ENCODE measurements at regions not wholly inside any gene's neighbourhood (a gene's known extent, or its start where the extent isn't known, plus 50 kb on each side); places are given as distances from the start of the nearest gene placed in this dataset.

- H3F3A ChIP-seq (ENCODE audit: insufficient read depth), result no peaks in the 10 kb centered on the region
- H3K9me2 ChIP-seq (ENCODE audit: insufficient read depth), result no peaks in the 10 kb centered on the region
- H3K4me3 ChIP-seq, result no peak overlapping the region
- DNase-seq, result no peak
- in situ Hi-C loops (cut with MboI), result no loop called here
- no peak for TF ChIP-seq EZH2phosphoT487 (IDR thresholded peaks at IDR 0.05; ENCODE audit: insufficient read depth, low read depth)
- no peak for TF ChIP-seq EZH2 (IDR thresholded peaks at IDR 0.05; ENCODE audit: insufficient read depth, poor library complexity, severe bottlenecking)
- H4K20me1 ChIP-seq (ENCODE audit: insufficient read depth), result no peaks in the 10 kb centered on the region; the same call in 1 of the 2 replicates
- H3K36me3 ChIP-seq (ENCODE audit: low read depth), result no peaks in the 10 kb centered on the region
- H3K4me1 ChIP-seq (ENCODE audit: insufficient read depth), result no peaks in the 10 kb centered on the region
- H3K27me3 ChIP-seq (replicated peaks; ENCODE audit: insufficient read depth), result 0 out of 2 replicates have a peak, but pooled peaks cover 4% of the 10 kb centered on the region
- H3K27ac ChIP-seq, result no peak overlapping the region
- H3K9me3 ChIP-seq (ENCODE audit: low read depth), result no peaks in the 10 kb centered on the region
- 80 to 85% methylated on average over 13 of the region's 13 CpGs for WGBS, 2 experiments (ENCODE audit: low coverage in 1 of 2, low lambda C conversion rate in 2 of 2, missing lambda C conversion rate in 2 of 2)
- H3K79me2 ChIP-seq (ENCODE audit: insufficient read depth), result no peaks in the 10 kb centered on the region
- H2AFZ ChIP-seq, result no peak overlapping the region
- H3K4me2 ChIP-seq (ENCODE audit: unreplicated experiment), result no peak overlapping the region
- no peak overlapping the region for H3K9ac ChIP-seq
Measured at GRCh38 chr9:2281031-2281802, 266.1 kb downstream of the SMARCA2 start.

DNA sequence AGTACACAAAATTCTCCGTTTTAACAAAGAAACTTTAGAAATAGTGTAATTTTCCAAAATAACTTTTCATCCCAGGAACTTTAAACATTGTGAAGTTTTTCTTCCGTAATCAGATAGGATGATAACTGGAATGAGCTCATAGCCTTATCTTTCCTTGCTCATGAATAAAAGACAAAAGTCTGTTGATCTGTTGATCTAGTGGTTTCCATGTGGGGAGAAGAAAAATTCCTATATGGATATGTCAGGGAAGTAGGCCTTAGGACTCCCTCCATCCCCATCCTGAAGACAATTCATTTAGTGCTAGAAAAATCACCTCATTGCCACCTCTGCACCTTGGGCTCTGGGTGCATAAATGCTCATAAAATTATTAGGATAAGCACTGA is 266.6 kb downstream of the SMARCA2 start:
- in situ Hi-C loops (cut with MboI), result no loop called here
- TF ChIP-seq EZH2phosphoT487 (IDR thresholded peaks at IDR 0.05; ENCODE audit: insufficient read depth, low read depth) (no peak), EZH2 (IDR thresholded peaks at IDR 0.05; ENCODE audit: insufficient read depth, poor library complexity, severe bottlenecking) (no peak)
- Histone ChIP-seq H2AFZ (no peak overlapping the region), H3F3A (ENCODE audit: insufficient read depth) (no peaks in the 10 kb centered on the region), H3K4me1 (ENCODE audit: insufficient read depth) (no peaks in the 10 kb centered on the region), H3K9ac (no peak overlapping the region), H3K9me2 (ENCODE audit: insufficient read depth) (no peaks in the 10 kb centered on the region), H4K20me1 (ENCODE audit: insufficient read depth) (no peaks in the 10 kb centered on the region; the same call in 1 of the 2 replicates), H3K27me3 (replicated peaks; ENCODE audit: insufficient read depth) (0 out of 2 replicates have a peak, but pooled peaks cover 4% of the 10 kb centered on the region), H3K4me3 (no peak overlapping the region), H3K27ac (no peak overlapping the region), H3K36me3 (ENCODE audit: low read depth) (no peaks in the 10 kb centered on the region), H3K9me3 (ENCODE audit: low read depth) (no peaks in the 10 kb centered on the region), H3K4me2 (ENCODE audit: unreplicated experiment) (no peak overlapping the region), H3K79me2 (ENCODE audit: insufficient read depth) (no peaks in the 10 kb centered on the region)
- WGBS, 2 experiments (ENCODE audit: low coverage in 1 of 2, low lambda C conversion rate in 2 of 2, missing lambda C conversion rate in 2 of 2), result 68 to 71% methylated on average over 2 of the region's 2 CpGs
- DNase-seq, result no peak

DNA sequence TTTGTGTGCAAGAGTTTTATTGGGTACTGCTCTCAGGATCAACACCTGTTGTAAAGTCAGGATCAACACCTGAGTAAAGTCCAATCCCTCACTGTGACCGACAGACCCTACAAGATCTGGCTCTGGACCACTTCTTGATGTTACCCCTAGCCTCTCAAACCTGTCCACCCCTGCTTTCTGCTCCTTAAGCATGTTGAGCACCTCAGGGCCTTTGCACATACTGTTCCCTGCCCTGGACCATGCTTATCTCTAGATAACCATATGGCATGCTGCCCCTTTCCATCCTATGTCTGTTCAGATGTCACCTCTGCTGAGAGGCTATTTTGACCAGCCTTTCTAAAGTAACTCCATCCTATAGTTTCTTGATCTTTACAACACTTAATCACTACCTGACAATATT is 269.6 kb downstream of the SMARCA2 start:
- Histone ChIP-seq H3F3A (ENCODE audit: insufficient read depth) (no peaks in the 10 kb centered on the region), H3K27ac (no peak overlapping the region), H3K9me3 (ENCODE audit: low read depth) (no peaks in the 10 kb centered on the region), H3K36me3 (ENCODE audit: low read depth) (no peaks in the 10 kb centered on the region), H3K9me2 (ENCODE audit: insufficient read depth) (no peaks in the 10 kb centered on the region), H3K4me3 (no peak overlapping the region), H3K9ac (no peak overlapping the region), H4K20me1 (ENCODE audit: insufficient read depth) (no peaks in the 10 kb centered on the region; the same call in 1 of the 2 replicates), H2AFZ (no peak overlapping the region), H3K4me1 (ENCODE audit: insufficient read depth) (no peaks in the 10 kb centered on the region), H3K79me2 (ENCODE audit: insufficient read depth) (no peaks in the 10 kb centered on the region), H3K4me2 (ENCODE audit: unreplicated experiment) (no peak overlapping the region), H3K27me3 (replicated peaks; ENCODE audit: insufficient read depth) (0 out of 2 replicates have a peak, but pooled peaks cover 4% of the 10 kb centered on the region)
- WGBS, 2 experiments (ENCODE audit: low coverage in 1 of 2, low lambda C conversion rate in 2 of 2, missing lambda C conversion rate in 2 of 2), result 17 to 38% methylated on average over 1 of the region's 1 CpG
- in situ Hi-C loops (cut with MboI), result no loop called here
- no peak for DNase-seq
- TF ChIP-seq EZH2 (IDR thresholded peaks at IDR 0.05; ENCODE audit: insufficient read depth, poor library complexity, severe bottlenecking) (no peak), EZH2phosphoT487 (IDR thresholded peaks at IDR 0.05; ENCODE audit: insufficient read depth, low read depth) (no peak)

DNA sequence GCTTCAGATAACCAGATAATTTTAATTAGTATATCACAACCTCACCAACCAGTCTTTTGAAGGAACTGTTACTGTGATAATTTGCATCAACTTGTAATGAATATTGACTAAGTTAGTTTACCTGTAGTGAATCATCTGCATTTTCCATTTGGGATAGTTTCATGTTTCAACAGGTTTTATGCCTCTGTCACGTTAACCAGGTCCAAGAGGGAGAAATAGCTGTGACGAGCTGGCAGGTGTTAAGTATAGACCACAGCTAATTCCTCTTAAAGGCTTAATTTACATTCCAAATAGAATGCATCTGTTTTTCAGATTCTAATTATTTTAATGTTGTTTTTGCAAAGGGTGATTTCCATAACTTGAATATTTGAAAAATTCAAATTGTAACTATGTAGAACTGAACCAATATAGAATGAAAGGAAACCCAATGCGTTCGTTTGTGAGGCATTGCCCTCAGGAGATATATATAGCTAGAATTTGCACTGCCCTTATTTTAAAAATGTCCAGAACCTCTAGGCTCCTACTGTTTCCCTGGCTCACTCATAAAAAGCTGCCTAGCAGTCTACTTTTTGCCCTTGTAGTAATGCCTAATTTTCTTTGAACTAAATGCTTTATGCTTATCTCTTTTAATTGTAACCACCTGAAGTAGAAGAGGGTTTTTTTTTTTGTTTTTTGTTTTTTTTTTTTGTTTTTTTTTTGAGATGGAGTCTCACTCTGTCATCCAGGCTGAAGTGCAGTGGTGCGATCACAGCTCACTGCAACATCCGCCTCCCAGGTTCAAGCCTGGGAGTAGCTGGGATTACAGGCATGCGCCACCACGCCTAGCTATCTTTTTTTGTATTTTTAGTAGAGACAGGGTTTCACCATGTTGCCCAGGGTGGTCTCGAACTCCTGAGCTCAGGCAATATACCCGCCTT is 270.5 kb downstream of the SMARCA2 start:
- Histone ChIP-seq H4K20me1 (ENCODE audit: insufficient read depth) (no peaks in the 10 kb centered on the region; the same call in 1 of the 2 replicates), H3K27ac (no peak overlapping the region), H3K4me3 (no peak overlapping the region), H2AFZ (no peak overlapping the region), H3K9me2 (ENCODE audit: insufficient read depth) (no peaks in the 10 kb centered on the region), H3K9ac (no peak overlapping the region), H3F3A (ENCODE audit: insufficient read depth) (no peaks in the 10 kb centered on the region), H3K4me1 (ENCODE audit: insufficient read depth) (no peaks in the 10 kb centered on the region), H3K9me3 (ENCODE audit: low read depth) (no peaks in the 10 kb centered on the region), H3K79me2 (ENCODE audit: insufficient read depth) (no peaks in the 10 kb centered on the region), H3K27me3 (replicated peaks; ENCODE audit: insufficient read depth) (0 out of 2 replicates have a peak, but pooled peaks cover 4% of the 10 kb centered on the region), H3K4me2 (ENCODE audit: unreplicated experiment) (no peak overlapping the region), H3K36me3 (ENCODE audit: low read depth) (no peaks in the 10 kb centered on the region)
- 46 to 48% methylated on average over 10 of the region's 10 CpGs for WGBS, 2 experiments (ENCODE audit: low coverage in 1 of 2, low lambda C conversion rate in 2 of 2, missing lambda C conversion rate in 2 of 2)
- TF ChIP-seq EZH2 (IDR thresholded peaks at IDR 0.05; ENCODE audit: insufficient read depth, poor library complexity, severe bottlenecking) (no peak), EZH2phosphoT487 (IDR thresholded peaks at IDR 0.05; ENCODE audit: insufficient read depth, low read depth) (no peak)
- in situ Hi-C loops (cut with MboI), result no loop called here
- no peak for DNase-seq

Measured in GM23248 (cell line).